ENCODE measurements at regions not wholly inside any gene's neighbourhood (a gene's known extent, or its start where the extent isn't known, plus 50 kb on each side); places are given as distances from the start of the nearest gene placed in this dataset.

GRCh38 chr5:92421942-92422341 is 1038.8 kb upstream of the ARRDC3 start:
- no peak overlapping the region for H3K4me3 Mint-ChIP-seq
- no peak for ATAC-seq
- H2AFZ ChIP-seq = no peak overlapping the region
- no peaks in the 10 kb centered on the region for H3F3A ChIP-seq (replicated peaks; ENCODE audit: low read depth)
- TF ChIP-seq POLR2AphosphoS5 (IDR thresholded peaks at IDR 0.05; ENCODE audit: low read depth) (no peak), ZNF114 (CRISPR knock-in tag; IDR thresholded peaks at IDR 0.05) (no peak), EZH2 (IDR thresholded peaks at IDR 0.05; ENCODE audit: low read depth, unreplicated experiment) (no peak), CREB1 (CRISPR knock-in tag; IDR thresholded peaks at IDR 0.05; ENCODE audit: low read depth) (no peak), ETS1 (IDR thresholded peaks at IDR 0.05) (no peak), JUNB (IDR thresholded peaks at IDR 0.05; ENCODE audit: unreplicated experiment) (no peak), ZNF331 (CRISPR knock-in tag; IDR thresholded peaks at IDR 0.05; ENCODE audit: low read depth) (no peak), NANOG (IDR thresholded peaks at IDR 0.05; ENCODE audit: borderline replicate concordance) (no peak), CTCF (conservative IDR thresholded peaks at IDR 0.05; ENCODE audit: low read depth in 2 of 2) (no peak), EZH2phosphoT487 (IDR thresholded peaks at IDR 0.05; ENCODE audit: unreplicated experiment) (no peak), STAT1 (IDR thresholded peaks at IDR 0.05; ENCODE audit: unreplicated experiment) (no peak), REST (IDR thresholded peaks at IDR 0.05; ENCODE audit: unreplicated experiment) (no peak)
- TF ChIP-seq, protein P1, sequence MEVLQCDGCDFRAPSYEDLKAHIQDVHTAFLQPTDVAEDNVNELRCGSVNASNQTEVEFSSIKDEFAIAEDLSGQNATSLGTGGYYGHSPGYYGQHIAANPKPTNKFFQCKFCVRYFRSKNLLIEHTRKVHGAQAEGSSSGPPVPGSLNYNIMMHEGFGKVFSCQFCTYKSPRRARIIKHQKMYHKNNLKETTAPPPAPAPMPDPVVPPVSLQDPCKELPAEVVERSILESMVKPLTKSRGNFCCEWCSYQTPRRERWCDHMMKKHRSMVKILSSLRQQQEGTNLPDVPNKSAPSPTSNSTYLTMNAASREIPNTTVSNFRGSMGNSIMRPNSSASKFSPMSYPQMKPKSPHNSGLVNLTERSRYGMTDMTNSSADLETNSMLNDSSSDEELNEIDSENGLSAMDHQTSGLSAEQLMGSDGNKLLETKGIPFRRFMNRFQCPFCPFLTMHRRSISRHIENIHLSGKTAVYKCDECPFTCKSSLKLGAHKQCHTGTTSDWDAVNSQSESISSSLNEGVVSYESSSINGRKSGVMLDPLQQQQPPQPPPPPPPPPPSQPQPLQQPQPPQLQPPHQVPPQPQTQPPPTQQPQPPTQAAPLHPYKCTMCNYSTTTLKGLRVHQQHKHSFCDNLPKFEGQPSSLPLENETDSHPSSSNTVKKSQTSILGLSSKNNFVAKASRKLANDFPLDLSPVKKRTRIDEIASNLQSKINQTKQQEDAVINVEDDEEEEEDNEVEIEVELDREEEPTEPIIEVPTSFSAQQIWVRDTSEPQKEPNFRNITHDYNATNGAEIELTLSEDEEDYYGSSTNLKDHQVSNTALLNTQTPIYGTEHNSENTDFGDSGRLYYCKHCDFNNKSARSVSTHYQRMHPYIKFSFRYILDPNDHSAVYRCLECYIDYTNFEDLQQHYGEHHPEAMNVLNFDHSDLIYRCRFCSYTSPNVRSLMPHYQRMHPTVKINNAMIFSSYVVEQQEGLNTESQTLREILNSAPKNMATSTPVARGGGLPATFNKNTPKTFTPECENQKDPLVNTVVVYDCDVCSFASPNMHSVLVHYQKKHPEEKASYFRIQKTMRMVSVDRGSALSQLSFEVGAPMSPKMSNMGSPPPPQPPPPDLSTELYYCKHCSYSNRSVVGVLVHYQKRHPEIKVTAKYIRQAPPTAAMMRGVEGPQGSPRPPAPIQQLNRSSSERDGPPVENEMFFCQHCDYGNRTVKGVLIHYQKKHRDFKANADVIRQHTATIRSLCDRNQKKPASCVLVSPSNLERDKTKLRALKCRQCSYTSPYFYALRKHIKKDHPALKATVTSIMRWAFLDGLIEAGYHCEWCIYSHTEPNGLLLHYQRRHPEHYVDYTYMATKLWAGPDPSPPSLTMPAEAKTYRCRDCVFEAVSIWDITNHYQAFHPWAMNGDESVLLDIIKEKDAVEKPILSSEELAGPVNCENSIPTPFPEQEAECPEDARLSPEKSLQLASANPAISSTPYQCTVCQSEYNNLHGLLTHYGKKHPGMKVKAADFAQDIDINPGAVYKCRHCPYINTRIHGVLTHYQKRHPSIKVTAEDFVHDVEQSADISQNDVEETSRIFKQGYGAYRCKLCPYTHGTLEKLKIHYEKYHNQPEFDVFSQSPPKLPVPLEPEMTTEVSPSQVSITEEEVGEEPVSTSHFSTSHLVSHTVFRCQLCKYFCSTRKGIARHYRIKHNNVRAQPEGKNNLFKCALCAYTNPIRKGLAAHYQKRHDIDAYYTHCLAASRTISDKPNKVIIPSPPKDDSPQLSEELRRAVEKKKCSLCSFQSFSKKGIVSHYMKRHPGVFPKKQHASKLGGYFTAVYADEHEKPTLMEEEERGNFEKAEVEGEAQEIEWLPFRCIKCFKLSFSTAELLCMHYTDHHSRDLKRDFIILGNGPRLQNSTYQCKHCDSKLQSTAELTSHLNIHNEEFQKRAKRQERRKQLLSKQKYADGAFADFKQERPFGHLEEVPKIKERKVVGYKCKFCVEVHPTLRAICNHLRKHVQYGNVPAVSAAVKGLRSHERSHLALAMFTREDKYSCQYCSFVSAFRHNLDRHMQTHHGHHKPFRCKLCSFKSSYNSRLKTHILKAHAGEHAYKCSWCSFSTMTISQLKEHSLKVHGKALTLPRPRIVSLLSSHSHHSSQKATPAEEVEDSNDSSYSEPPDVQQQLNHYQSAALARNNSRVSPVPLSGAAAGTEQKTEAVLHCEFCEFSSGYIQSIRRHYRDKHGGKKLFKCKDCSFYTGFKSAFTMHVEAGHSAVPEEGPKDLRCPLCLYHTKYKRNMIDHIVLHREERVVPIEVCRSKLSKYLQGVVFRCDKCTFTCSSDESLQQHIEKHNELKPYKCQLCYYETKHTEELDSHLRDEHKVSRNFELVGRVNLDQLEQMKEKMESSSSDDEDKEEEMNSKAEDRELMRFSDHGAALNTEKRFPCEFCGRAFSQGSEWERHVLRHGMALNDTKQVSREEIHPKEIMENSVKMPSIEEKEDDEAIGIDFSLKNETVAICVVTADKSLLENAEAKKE (CRISPR knock-in tag; IDR thresholded peaks at IDR 0.05) = no peak
- H3K4me1 Mint-ChIP-seq = no peaks in the 10 kb centered on the region
- H3K27me3 Mint-ChIP-seq (ENCODE audit: insufficient read depth, low read depth, poor library complexity) = no peaks in the 10 kb centered on the region
- H3K4me1 ChIP-seq (ENCODE audit: insufficient read depth) = no peaks in the 10 kb centered on the region
- no peak overlapping the region for H3K4me2 ChIP-seq
- H3K27ac ChIP-seq (ENCODE audit: low read depth) = no peak overlapping the region
- H3K4me3 ChIP-seq = no peak overlapping the region
- peak; percentile 23 for DNase-seq (ENCODE audit: low spot score)
- peaks cover 21% of the 10 kb centered on the region for H3K36me3 ChIP-seq (ENCODE audit: insufficient read depth)
- H3K79me2 ChIP-seq (replicated peaks; ENCODE audit: insufficient read depth) = no peaks in the 10 kb centered on the region
- no peaks in the 10 kb centered on the region for H4K20me1 ChIP-seq (replicated peaks; ENCODE audit: insufficient read depth)
- H3K9me3 Mint-ChIP-seq = peaks cover 72% of the 10 kb centered on the region
- H3K36me3 Mint-ChIP-seq (ENCODE audit: low read depth) = peaks cover 48% of the 10 kb centered on the region; the same call in 2 of the 3 replicates
- H3K27me3 ChIP-seq (ENCODE audit: insufficient read depth) = no peaks in the 10 kb centered on the region
- H3K9me2 ChIP-seq (ENCODE audit: insufficient read depth) = peaks cover 12% of the 10 kb centered on the region; the same call in 1 of the 2 replicates
- H3K27ac Mint-ChIP-seq = no peak overlapping the region

All from GM23338 (cell line).